GM21717 (cell line): ENCODE measurements at regions not wholly inside any gene's neighbourhood (a gene's known extent, or its start where the extent isn't known, plus 50 kb on each side); places are given as distances from the start of the nearest gene placed in this dataset.
"Not testable (repeated sequence)": the region's sequence is repeated elsewhere in the genome, so short reads cannot be mapped to it uniquely, and the experiment has no call there.

Source experiments
- ATAC-seq: cut with Tn5 transposase; IDR thresholded peaks from one replicate; pipeline ENCODE4 v1.9.1; 2021; ENCODE audit warnings: mild to moderate bottlenecking, moderate library complexity; ENCODE audit not compliant: unreplicated experiment

GRCh38 chr13:22773465-22773864 lies 407.3 kb upstream of the SGCG start:
- no peak for ATAC-seq

GRCh38 chr13:22776394-22777186 lies 404.2 kb upstream of the SGCG start:
- ATAC-seq = no peak

- no peak for ATAC-seq
These were observed 403.6 kb upstream of the SGCG start for GRCh38 chr13:22777207-22777606.

GRCh38 chr13:22789027-22789593 lies 391.7 kb upstream of the SGCG start:
- no peak for ATAC-seq

DNA sequence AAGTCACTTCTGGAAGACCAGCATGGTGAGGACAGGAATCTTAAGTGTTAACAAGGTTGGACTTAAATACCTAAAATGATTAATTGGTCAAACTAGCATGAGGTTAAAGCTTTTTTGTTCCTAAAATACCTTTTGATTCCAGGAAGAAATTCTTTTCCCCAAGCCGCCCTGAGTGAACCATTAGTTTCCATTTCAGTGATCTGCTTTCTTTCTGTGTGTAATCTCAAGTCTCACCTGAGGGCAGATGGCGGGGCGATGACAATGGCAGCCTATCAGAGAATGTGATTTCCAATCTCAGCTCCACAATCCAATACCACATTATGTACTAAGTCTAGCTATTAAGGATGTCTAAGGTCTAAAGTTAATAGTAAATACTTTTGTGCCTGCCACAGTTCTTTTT lies 390.9 kb upstream of the SGCG start:
- no peak for ATAC-seq

GRCh38 chr13:22793598-22794134 lies 387.1 kb upstream of the SGCG start:
- no peak for ATAC-seq

DNA sequence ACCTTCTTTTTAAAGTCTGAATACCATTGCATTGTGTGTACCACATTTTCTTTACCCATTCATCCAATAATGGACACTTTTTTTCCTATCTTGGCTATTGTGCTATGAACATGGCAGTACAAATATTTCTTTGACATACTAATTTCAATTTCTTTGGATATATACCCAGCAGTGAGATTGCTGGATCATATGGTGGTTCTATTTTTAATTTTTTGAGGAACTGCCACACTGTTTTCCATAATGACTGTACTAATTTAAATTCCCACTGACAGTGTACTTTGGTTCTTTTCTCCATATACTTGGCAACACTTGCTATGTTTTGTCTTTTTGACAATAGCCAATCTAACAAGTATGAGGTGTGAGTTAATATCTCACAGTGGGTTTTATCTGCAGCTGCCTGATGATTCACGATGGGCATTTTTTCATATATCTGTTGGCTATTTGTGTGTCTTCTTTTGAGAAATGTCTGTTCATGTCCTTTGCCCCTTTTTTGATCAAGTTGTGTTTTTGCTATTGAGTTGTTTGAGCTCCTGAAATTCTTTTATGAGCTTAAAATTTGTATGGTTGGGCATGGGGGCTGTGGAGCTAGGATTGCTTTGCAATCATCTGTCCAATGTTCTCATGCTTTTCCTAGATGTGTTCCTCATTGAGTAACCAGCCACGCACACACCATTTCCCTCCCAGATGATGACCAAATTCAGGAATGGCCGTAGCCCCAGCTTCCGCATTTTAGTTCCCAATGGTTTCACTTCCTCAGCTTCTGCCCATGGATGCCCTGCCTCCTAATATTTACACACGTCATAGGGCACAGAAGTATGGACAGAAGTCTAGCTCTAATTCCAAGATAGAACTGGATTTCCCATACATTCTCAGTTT lies 380.0 kb upstream of the SGCG start:
- ATAC-seq = no peak

DNA sequence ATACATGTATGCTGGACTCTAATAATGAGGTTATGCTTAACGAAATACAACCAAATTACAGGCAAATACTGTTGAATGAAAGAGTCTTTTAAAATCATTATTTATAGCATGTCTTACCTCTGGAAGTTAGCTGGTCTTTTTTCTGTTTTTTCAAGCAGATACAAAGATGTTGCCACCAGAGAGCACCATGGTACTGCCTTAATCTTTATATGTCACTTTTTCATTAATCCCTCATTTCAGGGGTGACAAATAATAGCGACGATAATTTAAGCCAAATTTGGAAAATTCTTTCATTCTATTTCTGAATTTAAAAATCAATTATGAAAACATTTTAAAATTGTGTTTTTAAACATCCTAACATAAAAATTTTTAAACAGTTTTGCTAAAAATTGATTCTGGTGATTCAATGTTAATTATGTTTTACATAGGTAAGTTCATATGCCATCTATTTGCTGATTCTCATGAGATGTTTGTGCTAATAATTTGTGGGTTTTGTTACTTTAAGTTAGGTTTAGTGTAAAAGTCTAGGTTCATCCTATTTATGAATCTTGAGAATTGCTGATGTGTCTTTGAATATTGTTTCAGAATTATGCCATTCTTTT lies 379.3 kb upstream of the SGCG start:
- no peak for ATAC-seq

GRCh38 chr13:22812793-22813192 lies 368.0 kb upstream of the SGCG start:
- ATAC-seq = no peak

- not testable (repeated sequence) for ATAC-seq
These were observed 367.0 kb upstream of the SGCG start for GRCh38 chr13:22813531-22814377.

GRCh38 chr13:22814433-22814832 lies 366.3 kb upstream of the SGCG start:
- ATAC-seq = not testable (repeated sequence)

DNA sequence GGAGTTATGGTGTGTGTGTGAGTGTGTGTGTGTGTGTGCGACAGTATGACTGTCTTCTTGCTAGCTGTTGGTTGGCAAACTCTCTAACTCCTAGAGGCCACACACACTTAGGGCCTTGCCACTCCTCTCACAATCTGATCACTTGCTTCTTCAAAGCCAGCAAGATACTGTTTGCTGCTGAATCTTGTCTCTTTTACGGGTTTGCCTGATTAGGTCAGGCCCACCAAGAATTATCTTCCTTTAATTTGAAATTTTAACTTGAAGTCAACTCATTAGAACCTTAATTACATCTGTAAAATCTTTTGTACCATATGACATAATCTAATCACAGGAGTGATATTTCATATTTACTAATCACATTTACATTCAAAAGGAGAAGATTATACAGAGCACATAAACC lies 359.2 kb upstream of the SGCG start:
- no peak for ATAC-seq

DNA sequence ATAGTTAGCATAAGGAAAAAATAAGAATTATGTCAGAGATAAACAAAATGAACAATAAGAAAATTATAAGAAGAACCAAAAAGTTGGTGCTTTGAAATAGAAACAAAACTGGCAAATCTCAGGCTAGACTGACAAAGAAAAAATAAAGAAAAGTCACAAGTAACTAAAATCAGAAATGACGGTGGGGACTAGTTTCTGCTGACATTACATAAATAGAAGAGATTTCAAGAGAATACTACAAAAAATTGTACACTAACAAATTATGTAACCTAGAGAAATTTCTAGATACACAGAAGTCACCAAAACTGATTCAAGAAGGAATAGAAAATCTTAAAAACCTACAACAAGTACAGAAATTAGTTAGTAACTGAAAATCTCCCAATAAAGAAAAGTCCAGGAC lies 355.6 kb upstream of the SGCG start:
- no peak for ATAC-seq

- ATAC-seq = no peak
These were observed 352.7 kb upstream of the SGCG start for GRCh38 chr13:22828081-22828480.

DNA sequence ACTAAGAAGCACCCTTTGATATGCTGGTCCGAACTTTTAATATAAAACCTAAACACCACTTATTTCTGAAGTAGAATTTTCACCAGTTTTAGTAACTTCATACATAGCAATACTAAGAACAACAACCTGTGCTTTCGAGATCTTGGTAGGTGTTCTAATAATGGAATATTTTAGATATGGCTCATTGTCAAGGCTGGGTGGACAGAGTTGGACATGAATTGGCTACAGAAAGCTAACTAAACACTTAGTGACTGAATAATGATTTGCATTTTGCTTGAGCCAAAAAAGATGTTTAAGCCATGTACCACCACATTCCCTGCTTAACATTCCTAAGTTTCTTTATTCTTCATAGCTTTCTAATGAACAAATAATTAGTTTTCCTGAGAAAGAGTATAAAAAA lies 344.3 kb upstream of the SGCG start:
- ATAC-seq = no peak

GRCh38 chr13:22837980-22838647 lies 342.7 kb upstream of the SGCG start:
- ATAC-seq = no peak

DNA sequence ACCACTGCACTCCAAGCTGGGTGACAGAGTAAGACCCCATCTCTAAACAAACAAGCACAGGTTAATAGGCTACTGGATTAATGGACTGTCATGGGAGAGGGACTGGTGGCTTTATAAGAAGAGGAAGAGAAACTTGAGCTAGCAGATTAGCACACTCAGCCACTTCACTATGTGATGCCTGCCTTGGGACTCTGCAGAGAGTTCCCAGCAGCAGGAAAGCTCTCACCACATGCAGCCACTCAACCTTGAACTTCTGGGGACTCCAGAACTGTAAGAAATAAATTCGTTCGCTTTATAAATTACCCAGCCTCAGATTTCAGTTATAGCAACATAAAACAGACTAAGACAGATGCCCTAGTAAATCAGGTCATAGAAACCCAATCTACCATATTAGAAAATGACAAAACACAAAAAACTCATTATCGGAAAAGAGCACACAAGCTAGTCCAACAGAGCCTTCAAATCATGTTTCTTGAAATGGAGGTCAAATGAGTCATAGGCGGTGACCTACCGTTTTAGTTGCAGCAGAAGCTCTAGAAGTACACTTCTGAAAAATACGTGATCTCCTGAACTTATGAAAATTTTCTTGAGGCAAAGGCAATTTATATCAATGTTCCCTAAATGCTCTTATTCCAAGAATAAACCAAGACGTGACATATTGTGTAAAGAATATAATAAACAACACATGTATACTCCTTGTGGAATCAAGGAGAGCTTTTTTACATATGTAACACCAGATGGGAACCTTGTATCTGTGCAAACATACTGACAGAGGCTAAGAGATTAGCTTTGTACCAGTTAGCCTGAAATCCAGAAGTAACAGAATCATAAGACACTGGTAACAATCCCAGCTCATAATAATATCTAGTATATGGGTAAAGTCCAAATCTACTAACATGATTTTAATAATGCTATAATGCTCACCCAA lies 340.9 kb upstream of the SGCG start:
- no peak for ATAC-seq

- no peak for ATAC-seq
These were observed 334.2 kb upstream of the SGCG start for GRCh38 chr13:22846551-22846950.
